HCT116 (cell line): ENCODE measurements at regions not wholly inside any gene's neighbourhood (a gene's known extent, or its start where the extent isn't known, plus 50 kb on each side); places are given as distances from the start of the nearest gene placed in this dataset.
A peak's percentile ranks its signal among the peaks of the same experiment; 100 is the strongest.

ENCODE experiments used
- ATAC-seq: fragments of 200-7000 bp; cut with Tn5 transposase; 2 replicates; pipeline ENCODE4 v1.9.1; 2020; ENCODE audit warnings: mild to moderate bottlenecking, moderate library complexity
- BruUV-seq: library from RNA; stranded (reverse); fragments of 400-500 nt; replicated peaks from 2 replicates; lab custom pipeline; 2021; lab: Mats Ljungman, UMichigan
- CTCF ChIA-PET: fragments of 300-600 bp; sonication (Branson Sonifier 250); formaldehyde crosslinking; loops from one replicate; lab custom pipeline; 2021; ENCODE audit warnings: antibody characterized with exemption; lab: Charles Lee
- POLR2A ChIA-PET: fragments of 300-600, 350-600 bp; sonication (Branson Sonifier 250); formaldehyde crosslinking; loops from one replicate; lab custom pipeline; 2021; ENCODE audit warnings: antibody characterized with exemption; lab: Charles Lee
- RAD21 ChIA-PET, 2 experiments: fragments of 300-600 bp; sonication (Branson Sonifier 250); formaldehyde crosslinking; loops; one replicate each; lab custom pipeline; 2023; ENCODE audit warnings: low total read pairs in 2 of 2; ENCODE audit not compliant: uncharacterized antibody in 2 of 2, unreplicated experiment in 2 of 2, low non-redundant PET in 1 of 2; lab: Charles Lee
- DNase-seq: peaks from one replicate; pipeline ENCODE4 v3.0.0-alpha.2; 2010; ENCODE audit warnings: low read depth, low spot score
- H2AFZ ChIP-seq: fragments of 200-600 bp; shearing (Covaris generic), sonication (generic); 2 replicates; pipeline ENCODE4 v1.6.1; 2017; ENCODE audit warnings: low read depth, mixed run types, mixed read lengths, antibody characterized with exemption, low read length; ENCODE audit not compliant: poor library complexity, severe bottlenecking
- H3K27ac ChIP-seq: 2 replicates; pipeline ENCODE4 v1.5.1; 2012; ENCODE audit warnings: low read depth, low read length
- H3K27me3 ChIP-seq: fragments of 200-600 bp; sonication (generic); 2 replicates; pipeline ENCODE4 v1.6.1; 2016; ENCODE audit warnings: mixed run types, low read length, mixed read lengths; ENCODE audit not compliant: insufficient read depth
- H3K36me3 ChIP-seq, 2 experiments: fragments of 200-500 bp in 1 of 2; fragments of 200-600 bp in 1 of 2; sonication (Bioruptor generic) in 1 of 2; sonication (generic) in 1 of 2; 2 replicates each; pipeline versions ENCODE4 v1.5.1 to v1.6.1; 2014 to 2016; ENCODE audit warnings: low read length in 2 of 2, inconsistent platforms in 1 of 2, mixed read lengths in 1 of 2, mixed run types in 1 of 2; ENCODE audit not compliant: insufficient read depth in 2 of 2, control insufficient read depth in 1 of 2
- H3K4me1 ChIP-seq, 2 experiments: fragments of 200-600 bp in 1 of 2; sonication (generic) in 1 of 2; 2 replicates each; pipeline versions ENCODE4 v1.5.1 to v1.6.1; 2012 to 2017; ENCODE audit warnings: low read length in 2 of 2, inconsistent platforms in 1 of 2, mild to moderate bottlenecking in 1 of 2, mixed read lengths in 1 of 2, mixed run types in 1 of 2, moderate library complexity in 1 of 2; ENCODE audit not compliant: insufficient read depth in 2 of 2, control insufficient read depth in 1 of 2
- H3K4me2 ChIP-seq: fragments of 200-600 bp; sonication (generic); 2 replicates; pipeline ENCODE4 v1.6.1; 2017; ENCODE audit warnings: mixed run types, low read length, mixed read lengths
- H3K4me3 ChIP-seq, 2 experiments: fragments of 200-600 bp in 1 of 2; sonication (generic) in 1 of 2; replicated peaks in 1 of 2; 2 replicates each; pipeline ENCODE4 v1.5.1; 2011 to 2016; ENCODE audit warnings: low read length in 2 of 2, control low read depth in 1 of 2, low read depth in 1 of 2, mild to moderate bottlenecking in 1 of 2, mixed read lengths in 1 of 2, mixed run types in 1 of 2
- H3K79me2 ChIP-seq: fragments of 200-600 bp; sonication (generic); 2 replicates; pipeline ENCODE4 v1.6.1; 2017; ENCODE audit warnings: mild to moderate bottlenecking, mixed run types, low read length, moderate library complexity, mixed read lengths; ENCODE audit not compliant: insufficient read depth
- H3K9ac ChIP-seq: fragments of 200-600 bp; sonication (generic); 2 replicates; pipeline ENCODE4 v1.6.1; 2016; ENCODE audit warnings: low read length, mixed read lengths
- H3K9me2 ChIP-seq: fragments of 200-600 bp; sonication (generic), shearing (Covaris generic); 2 replicates; pipeline ENCODE4 v1.6.1; 2017; ENCODE audit warnings: mixed run types, mild to moderate bottlenecking, moderate library complexity; ENCODE audit not compliant: insufficient read depth
- H3K9me3 ChIP-seq, 2 experiments: fragments of 200-500 bp in 1 of 2; fragments of 200-600 bp in 1 of 2; sonication (Bioruptor generic) in 1 of 2; sonication (generic) in 1 of 2; 2 replicates each; pipeline ENCODE4 v1.6.1; 2014 to 2017; ENCODE audit warnings: low read length in 2 of 2, mixed read lengths in 2 of 2, inconsistent platforms in 1 of 2, low read depth in 1 of 2, mild to moderate bottlenecking in 1 of 2, mixed run types in 1 of 2, moderate library complexity in 1 of 2; ENCODE audit not compliant: control insufficient read depth in 1 of 2, insufficient read depth in 1 of 2
- H4K20me1 ChIP-seq: fragments of 200-600 bp; sonication (generic), shearing (Covaris generic); 2 replicates; pipeline ENCODE4 v1.6.1; 2017; ENCODE audit warnings: mixed run types, mild to moderate bottlenecking, moderate library complexity; ENCODE audit not compliant: insufficient read depth
- EZH2phosphoT487 ChIP-seq: fragments of 200-600 bp; IDR thresholded peaks from 2 replicates; pipeline ENCODE4 v1.6.1; 2018; ENCODE audit warnings: antibody characterized with exemption, borderline replicate concordance
- POLR2AphosphoS5 ChIP-seq: IDR thresholded peaks from 2 replicates; pipeline ENCODE4 v1.6.1; 2011; ENCODE audit warnings: mild to moderate bottlenecking, low read depth, low read length, moderate library complexity
- SRF ChIP-seq: IDR thresholded peaks from 2 replicates; pipeline ENCODE4 v1.6.1; 2012; ENCODE audit warnings: low read depth
- YY1 ChIP-seq: IDR thresholded peaks from 2 replicates; pipeline ENCODE4 v1.6.1; 2011; ENCODE audit warnings: low read length, low read depth, moderate library complexity, mild to moderate bottlenecking; ENCODE audit not compliant: insufficient replicate concordance; ENCODE audit errors: extremely low read depth
- intact Hi-C: fragments of 100-400 bp; cut with micrococcal nuclease; formaldehyde crosslinking; loops from 2 replicates; pipeline ENCODE4 v1.10.0; 2022
- TF ChIP-seq, protein P1 (sequence below), 3 experiments: fragments of 200-600 bp in 1 of 3; sonication (generic) in 1 of 3; IDR thresholded peaks in 2 of 3; conservative IDR thresholded peaks in 1 of 3; 2 replicates each; pipeline ENCODE4 v1.5.1; 2012 to 2017; ENCODE audit warnings: low read depth in 2 of 3, low read length in 2 of 3, antibody characterized with exemption in 1 of 3, borderline replicate concordance in 1 of 3, control low read depth in 1 of 3, mild to moderate bottlenecking in 1 of 3, mixed read lengths in 1 of 3, mixed run types in 1 of 3, moderate library complexity in 1 of 3; ENCODE audit not compliant: insufficient read depth in 1 of 3
- TF ChIP-seq, protein P2 (sequence below): IDR thresholded peaks from 2 replicates; pipeline ENCODE4 v1.6.1; 2011; ENCODE audit warnings: mild to moderate bottlenecking, low read length, moderate library complexity; ENCODE audit not compliant: insufficient replicate concordance; ENCODE audit errors: extremely low read depth

DNA sequence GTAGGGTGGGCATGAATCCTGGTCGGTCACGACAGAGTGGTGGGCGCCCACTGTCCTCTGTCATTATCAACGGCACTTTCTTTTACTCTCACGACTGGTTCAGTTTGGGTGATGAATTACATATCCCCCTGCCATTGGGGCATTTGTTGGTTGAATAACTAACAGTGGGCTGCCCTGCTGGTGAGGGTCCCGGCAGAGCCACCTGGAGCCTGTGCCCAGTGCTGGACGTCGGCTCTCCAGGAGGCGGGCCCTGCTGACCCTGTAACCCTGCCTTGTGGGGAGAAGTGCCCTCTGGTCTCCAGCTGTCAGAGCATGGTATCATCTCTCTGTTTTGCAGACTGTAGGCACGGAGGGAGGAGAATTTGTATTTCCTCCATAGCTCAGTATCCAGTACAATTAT lies 199.1 kb downstream of the GLRX3 start (continued):
- TF ChIP-seq, protein P1, sequence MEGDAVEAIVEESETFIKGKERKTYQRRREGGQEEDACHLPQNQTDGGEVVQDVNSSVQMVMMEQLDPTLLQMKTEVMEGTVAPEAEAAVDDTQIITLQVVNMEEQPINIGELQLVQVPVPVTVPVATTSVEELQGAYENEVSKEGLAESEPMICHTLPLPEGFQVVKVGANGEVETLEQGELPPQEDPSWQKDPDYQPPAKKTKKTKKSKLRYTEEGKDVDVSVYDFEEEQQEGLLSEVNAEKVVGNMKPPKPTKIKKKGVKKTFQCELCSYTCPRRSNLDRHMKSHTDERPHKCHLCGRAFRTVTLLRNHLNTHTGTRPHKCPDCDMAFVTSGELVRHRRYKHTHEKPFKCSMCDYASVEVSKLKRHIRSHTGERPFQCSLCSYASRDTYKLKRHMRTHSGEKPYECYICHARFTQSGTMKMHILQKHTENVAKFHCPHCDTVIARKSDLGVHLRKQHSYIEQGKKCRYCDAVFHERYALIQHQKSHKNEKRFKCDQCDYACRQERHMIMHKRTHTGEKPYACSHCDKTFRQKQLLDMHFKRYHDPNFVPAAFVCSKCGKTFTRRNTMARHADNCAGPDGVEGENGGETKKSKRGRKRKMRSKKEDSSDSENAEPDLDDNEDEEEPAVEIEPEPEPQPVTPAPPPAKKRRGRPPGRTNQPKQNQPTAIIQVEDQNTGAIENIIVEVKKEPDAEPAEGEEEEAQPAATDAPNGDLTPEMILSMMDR (IDR thresholded peaks at IDR 0.05 in 2 of 3, conservative IDR thresholded peaks at IDR 0.05 in 1 of 3; ENCODE audit: borderline replicate concordance in 1 of 3, insufficient read depth in 1 of 3, low read depth in 2 of 3, low read length in 2 of 3): no peak
- TF ChIP-seq YY1: no peak
- TF ChIP-seq EZH2phosphoT487: no peak
- TF ChIP-seq, protein P2, sequence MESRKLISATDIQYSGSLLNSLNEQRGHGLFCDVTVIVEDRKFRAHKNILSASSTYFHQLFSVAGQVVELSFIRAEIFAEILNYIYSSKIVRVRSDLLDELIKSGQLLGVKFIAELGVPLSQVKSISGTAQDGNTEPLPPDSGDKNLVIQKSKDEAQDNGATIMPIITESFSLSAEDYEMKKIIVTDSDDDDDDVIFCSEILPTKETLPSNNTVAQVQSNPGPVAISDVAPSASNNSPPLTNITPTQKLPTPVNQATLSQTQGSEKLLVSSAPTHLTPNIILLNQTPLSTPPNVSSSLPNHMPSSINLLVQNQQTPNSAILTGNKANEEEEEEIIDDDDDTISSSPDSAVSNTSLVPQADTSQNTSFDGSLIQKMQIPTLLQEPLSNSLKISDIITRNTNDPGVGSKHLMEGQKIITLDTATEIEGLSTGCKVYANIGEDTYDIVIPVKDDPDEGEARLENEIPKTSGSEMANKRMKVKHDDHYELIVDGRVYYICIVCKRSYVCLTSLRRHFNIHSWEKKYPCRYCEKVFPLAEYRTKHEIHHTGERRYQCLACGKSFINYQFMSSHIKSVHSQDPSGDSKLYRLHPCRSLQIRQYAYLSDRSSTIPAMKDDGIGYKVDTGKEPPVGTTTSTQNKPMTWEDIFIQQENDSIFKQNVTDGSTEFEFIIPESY: no peak
- no peak for TF ChIP-seq POLR2AphosphoS5
- no peak for TF ChIP-seq SRF

GRCh38 chr10:130336617-130337304 lies 200.6 kb downstream of the GLRX3 start:
- DNase-seq (no peak), ATAC-seq (no peak)
- H2AFZ ChIP-seq: no peak overlapping the region
- BruUV-seq: no TSS peak
- H3K9me3 ChIP-seq: no peaks in the 10 kb centered on the region
- no peaks in the 10 kb centered on the region for H3K36me3 ChIP-seq
- H3K27me3 ChIP-seq: no peaks in the 10 kb centered on the region
- ChIA-PET POLR2A (no interaction called here), RAD21 (no interaction called here), CTCF (no interaction called here)
- no peaks in the 10 kb centered on the region for H3K79me2 ChIP-seq
- no peak overlapping the region for H3K27ac ChIP-seq
- no peaks in the 10 kb centered on the region for H4K20me1 ChIP-seq
- no peaks in the 10 kb centered on the region for H3K9me2 ChIP-seq
- TF ChIP-seq, protein P1 (IDR thresholded peaks at IDR 0.05 in 2 of 3, conservative IDR thresholded peaks at IDR 0.05 in 1 of 3; ENCODE audit: borderline replicate concordance in 1 of 3, insufficient read depth in 1 of 3, low read depth in 2 of 3, low read length in 2 of 3): peak in 1 of 3 experiments; percentile 9; a peak in 1 of 6 replicates
- no peak for TF ChIP-seq SRF
- intact Hi-C loops: no loop called here
- H3K9ac ChIP-seq: no peak overlapping the region
- H3K4me2 ChIP-seq: no peak overlapping the region
- no peak overlapping the region for H3K4me3 ChIP-seq
- no peaks in the 10 kb centered on the region for H3K4me1 ChIP-seq
